SK-N-SH (cell line): ENCODE measurements at regions not wholly inside any gene's neighbourhood (a gene's known extent, or its start where the extent isn't known, plus 50 kb on each side); places are given as distances from the start of the nearest gene placed in this dataset.

Experiments
- CTCF ChIA-PET: fragments of 300-600, 350-600 bp; formaldehyde crosslinking; extraction: SDS; loops from one replicate; lab custom pipeline; 2021; lab: Yijun Ruan, JAX
- POLR2A ChIA-PET: fragments of 350-600 bp; sonication (Branson Sonifier 250); formaldehyde crosslinking; extraction: SDS; loops from one replicate; lab custom pipeline; 2020; ENCODE audit warnings: antibody characterized with exemption, inconsistent platforms; lab: Yijun Ruan, JAX
- DNase-seq: peaks from one replicate; pipeline ENCODE4 v3.0.0; 2012
- H2AFZ ChIP-seq: fragments of 200-600 bp; sonication (generic); 2 replicates; pipeline ENCODE4 v1.8.1; 2016; ENCODE audit warnings: antibody characterized with exemption, mild to moderate bottlenecking, low read depth
- H3F3A ChIP-seq: fragments of 200-600 bp; sonication (generic); replicated peaks from 2 replicates; pipeline ENCODE3; 2016; ENCODE audit warnings: antibody characterized with exemption, mild to moderate bottlenecking; ENCODE audit not compliant: insufficient read depth
- H3K27ac ChIP-seq, 2 experiments: fragments of 200-500 bp in 1 of 2; fragments of 200-600 bp in 1 of 2; sonication (Bioruptor generic) in 1 of 2; sonication (generic), shearing (Covaris generic) in 1 of 2; 2 replicates each; pipeline versions ENCODE4 v1.5.1 to v1.6.1; 2014 to 2016; ENCODE audit warnings: low read depth in 2 of 2, inconsistent platforms in 1 of 2, low read length in 1 of 2, mild to moderate bottlenecking in 1 of 2, mixed read lengths in 1 of 2
- H3K27me3 ChIP-seq: fragments of 200-600 bp; sonication (generic), shearing (Covaris generic); 2 replicates; pipeline ENCODE4 v1.6.1; 2016; ENCODE audit warnings: mixed run types; ENCODE audit not compliant: insufficient read depth
- H3K36me3 ChIP-seq, 2 experiments: fragments of 200-500 bp in 1 of 2; fragments of 200-600 bp in 1 of 2; sonication (Bioruptor generic) in 1 of 2; sonication (generic) in 1 of 2; replicated peaks in 1 of 2; 2 replicates each; pipeline versions ENCODE3 to v1.5.1; 2014 to 2016; ENCODE audit warnings: low read length in 1 of 2, mild to moderate bottlenecking in 1 of 2; ENCODE audit not compliant: insufficient read depth in 2 of 2, control insufficient read depth in 1 of 2
- H3K4me1 ChIP-seq, 2 experiments: fragments of 200-500 bp in 1 of 2; fragments of 200-600 bp in 1 of 2; sonication (Bioruptor generic) in 1 of 2; sonication (generic), shearing (Covaris generic) in 1 of 2; 2 replicates each; pipeline versions ENCODE4 v1.5.1 to v1.6.1; 2014 to 2016; ENCODE audit warnings: low read depth in 1 of 2, low read length in 1 of 2, mixed run types in 1 of 2; ENCODE audit not compliant: insufficient read depth in 2 of 2, control insufficient read depth in 1 of 2
- H3K4me2 ChIP-seq: fragments of 200-600 bp; sonication (generic), shearing (Covaris generic); 2 replicates; pipeline ENCODE4 v1.6.1; 2017; ENCODE audit warnings: mixed run types
- H3K4me3 ChIP-seq, 2 experiments: fragments of 200-500 bp in 1 of 2; fragments of 200-600 bp in 1 of 2; sonication (Bioruptor generic) in 1 of 2; sonication (generic), shearing (Covaris generic) in 1 of 2; 2 replicates each; pipeline versions ENCODE4 v1.5.1 to v1.8.1; 2014 to 2016; ENCODE audit warnings: low read depth in 2 of 2, inconsistent platforms in 1 of 2, low read length in 1 of 2, mild to moderate bottlenecking in 1 of 2, mixed read lengths in 1 of 2, moderate library complexity in 1 of 2
- H3K79me2 ChIP-seq: fragments of 200-600 bp; sonication (generic); 2 replicates; pipeline ENCODE4 v1.8.1; 2017; ENCODE audit warnings: mild to moderate bottlenecking; ENCODE audit not compliant: insufficient read depth
- H3K9ac ChIP-seq: fragments of 200-600 bp; sonication (generic); 2 replicates; pipeline ENCODE4 v1.6.1; 2017; ENCODE audit warnings: mixed run types
- H3K9me2 ChIP-seq: fragments of 200-600 bp; sonication (generic); 2 replicates; pipeline ENCODE4 v1.6.1; 2017; ENCODE audit warnings: mixed run types
- H3K9me3 ChIP-seq: fragments of 200-600 bp; sonication (generic); 2 replicates; pipeline ENCODE4 v1.6.1; 2017; ENCODE audit warnings: mixed run types, mild to moderate bottlenecking, moderate library complexity
- H4K20me1 ChIP-seq: fragments of 200-600 bp; sonication (generic); 2 replicates; pipeline ENCODE4 v1.6.1; 2017; ENCODE audit warnings: mild to moderate bottlenecking, mixed run types; ENCODE audit not compliant: insufficient read depth
- CHD2 ChIP-seq: fragments of 150-350 bp; IDR thresholded peaks from 2 replicates; pipeline ENCODE4 v1.6.1; 2018; ENCODE audit warnings: low read length; ENCODE audit not compliant: partially characterized antibody
- ELF1 ChIP-seq: IDR thresholded peaks from 2 replicates; pipeline ENCODE4 v1.4.0; 2012
- EZH2phosphoT487 ChIP-seq: fragments of 200-600 bp; sonication (generic); IDR thresholded peaks from 2 replicates; pipeline ENCODE4 v1.6.1; 2017; ENCODE audit warnings: low read depth, mixed run types, mild to moderate bottlenecking, antibody characterized with exemption, moderate library complexity, borderline replicate concordance
- FOXJ3 ChIP-seq: sonication (generic); formaldehyde crosslinking; IDR thresholded peaks from 2 replicates; pipeline ENCODE4 v1.5.1; 2020; ENCODE audit warnings: mild to moderate bottlenecking, missing genetic modification reagents
- FOXM1 ChIP-seq: IDR thresholded peaks from 2 replicates; pipeline ENCODE4 v1.4.0; 2012; ENCODE audit warnings: low read depth, mild to moderate bottlenecking
- GATA2 ChIP-seq: sonication (generic); formaldehyde crosslinking; IDR thresholded peaks from 2 replicates; pipeline ENCODE4 v1.5.0; 2020; ENCODE audit warnings: mild to moderate bottlenecking, missing genetic modification reagents
- MEF2A ChIP-seq: IDR thresholded peaks from 2 replicates; pipeline ENCODE4 v1.4.0; 2012; ENCODE audit warnings: low read depth, borderline replicate concordance
- RCOR1 ChIP-seq: fragments of 150-350 bp; IDR thresholded peaks from 2 replicates; pipeline ENCODE4 v1.6.1; 2017; ENCODE audit warnings: antibody characterized with exemption, low read length
- RFX5 ChIP-seq: IDR thresholded peaks from 2 replicates; pipeline ENCODE4 v1.6.1; 2012; ENCODE audit warnings: mild to moderate bottlenecking, improper control_type of control experiment, low read length
- RXRA ChIP-seq: IDR thresholded peaks from 2 replicates; pipeline ENCODE4 v1.4.0; 2012; ENCODE audit warnings: low read depth, mild to moderate bottlenecking, borderline replicate concordance
- SIN3A ChIP-seq: IDR thresholded peaks from 2 replicates; pipeline ENCODE4 v1.6.1; 2012; ENCODE audit warnings: low read depth, mild to moderate bottlenecking, low read length, moderate library complexity, borderline replicate concordance
- SMC3 ChIP-seq: IDR thresholded peaks from 2 replicates; pipeline ENCODE4 v1.6.1; 2012; ENCODE audit warnings: low read depth, low read length, improper control_type of control experiment
- TAF1 ChIP-seq: IDR thresholded peaks from 2 replicates; pipeline ENCODE4 v1.6.1; 2012; ENCODE audit warnings: low read depth, mild to moderate bottlenecking, low read length, moderate library complexity, borderline replicate concordance
- TEAD4 ChIP-seq: IDR thresholded peaks from 2 replicates; pipeline ENCODE4 v1.4.0; 2012; ENCODE audit warnings: mild to moderate bottlenecking, borderline replicate concordance; ENCODE audit not compliant: insufficient read depth
- WGBS: methylation state at CpG from one replicate; pipeline ENCODE4 v1.1.6; 2017; ENCODE audit warnings: low lambda C conversion rate; 5-methylcytosine and 5-hydroxymethylcytosine counted together
- TF ChIP-seq, protein P1 (sequence below): IDR thresholded peaks from 2 replicates; pipeline ENCODE4 v1.6.1; 2012; ENCODE audit warnings: mild to moderate bottlenecking, low read depth, low read length, moderate library complexity
- TF ChIP-seq, protein P2 (sequence below): IDR thresholded peaks from 2 replicates; pipeline ENCODE4 v1.4.0; 2012; ENCODE audit warnings: low read depth
- TF ChIP-seq, protein P3 (sequence below): fragments of 150-350 bp; IDR thresholded peaks from 2 replicates; pipeline ENCODE4 v1.6.1; 2017; ENCODE audit warnings: antibody characterized with exemption, low read length, low read depth, borderline replicate concordance
- TF ChIP-seq, protein P4 (sequence below): IDR thresholded peaks from 2 replicates; pipeline ENCODE4 v1.4.0; 2012; ENCODE audit warnings: low read depth, borderline replicate concordance
- TF ChIP-seq, protein P5 (sequence below): fragments of 150-350 bp; IDR thresholded peaks from 2 replicates; pipeline ENCODE4 v1.6.1; 2016; ENCODE audit warnings: mild to moderate bottlenecking, low read depth, low read length

DNA sequence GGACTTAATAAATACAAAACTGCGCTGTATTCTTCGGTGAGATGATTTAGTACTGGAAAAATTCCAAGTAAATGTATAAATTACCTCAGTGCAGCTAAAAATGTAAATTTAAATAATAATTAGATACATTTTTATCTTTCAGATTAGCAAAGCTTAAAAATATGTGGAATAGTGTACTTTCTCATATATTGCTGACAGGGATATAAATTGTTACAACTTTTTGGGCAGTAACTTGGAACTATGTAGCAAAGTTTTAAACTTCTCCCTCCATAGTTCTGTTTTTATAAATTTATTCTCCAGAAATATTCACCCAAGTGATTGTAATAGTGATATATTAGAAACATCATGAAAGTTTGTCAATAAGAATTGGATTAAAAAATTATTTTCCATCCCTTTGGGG lies 384.6 kb upstream of the CITED2 start:
- no peak for DNase-seq
- Histone ChIP-seq H3K9ac (no peak overlapping the region), H3K36me3 (no peaks in the 10 kb centered on the region), H3K4me3 (no peak overlapping the region), H3K27me3 (no peaks in the 10 kb centered on the region), H3K27ac (no peak overlapping the region), H3F3A (peaks cover 11% of the 10 kb centered on the region), H3K9me2 (0 out of 2 replicates have a peak, but pooled peaks cover 3% of the 10 kb centered on the region), H3K9me3 (no peaks in the 10 kb centered on the region), H2AFZ (no peak overlapping the region), H3K79me2 (no peaks in the 10 kb centered on the region), H3K4me1 (peaks cover 0 to 11% of the 10 kb centered on the region in 2 experiments; a peak in 2 of 4 replicates), H3K4me2 (no peak overlapping the region), H4K20me1 (no peaks in the 10 kb centered on the region)
- WGBS = 91% methylated on average over 2 of the region's 2 CpGs
- ChIA-PET CTCF (no interaction called here), POLR2A (no interaction called here)
- no peak for TF ChIP-seq ELF1
- no peak for TF ChIP-seq SIN3A
- TF ChIP-seq, protein P1, sequence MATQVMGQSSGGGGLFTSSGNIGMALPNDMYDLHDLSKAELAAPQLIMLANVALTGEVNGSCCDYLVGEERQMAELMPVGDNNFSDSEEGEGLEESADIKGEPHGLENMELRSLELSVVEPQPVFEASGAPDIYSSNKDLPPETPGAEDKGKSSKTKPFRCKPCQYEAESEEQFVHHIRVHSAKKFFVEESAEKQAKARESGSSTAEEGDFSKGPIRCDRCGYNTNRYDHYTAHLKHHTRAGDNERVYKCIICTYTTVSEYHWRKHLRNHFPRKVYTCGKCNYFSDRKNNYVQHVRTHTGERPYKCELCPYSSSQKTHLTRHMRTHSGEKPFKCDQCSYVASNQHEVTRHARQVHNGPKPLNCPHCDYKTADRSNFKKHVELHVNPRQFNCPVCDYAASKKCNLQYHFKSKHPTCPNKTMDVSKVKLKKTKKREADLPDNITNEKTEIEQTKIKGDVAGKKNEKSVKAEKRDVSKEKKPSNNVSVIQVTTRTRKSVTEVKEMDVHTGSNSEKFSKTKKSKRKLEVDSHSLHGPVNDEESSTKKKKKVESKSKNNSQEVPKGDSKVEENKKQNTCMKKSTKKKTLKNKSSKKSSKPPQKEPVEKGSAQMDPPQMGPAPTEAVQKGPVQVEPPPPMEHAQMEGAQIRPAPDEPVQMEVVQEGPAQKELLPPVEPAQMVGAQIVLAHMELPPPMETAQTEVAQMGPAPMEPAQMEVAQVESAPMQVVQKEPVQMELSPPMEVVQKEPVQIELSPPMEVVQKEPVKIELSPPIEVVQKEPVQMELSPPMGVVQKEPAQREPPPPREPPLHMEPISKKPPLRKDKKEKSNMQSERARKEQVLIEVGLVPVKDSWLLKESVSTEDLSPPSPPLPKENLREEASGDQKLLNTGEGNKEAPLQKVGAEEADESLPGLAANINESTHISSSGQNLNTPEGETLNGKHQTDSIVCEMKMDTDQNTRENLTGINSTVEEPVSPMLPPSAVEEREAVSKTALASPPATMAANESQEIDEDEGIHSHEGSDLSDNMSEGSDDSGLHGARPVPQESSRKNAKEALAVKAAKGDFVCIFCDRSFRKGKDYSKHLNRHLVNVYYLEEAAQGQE = no peak
- TF ChIP-seq TAF1 = no peak
- TF ChIP-seq MEF2A = no peak

DNA sequence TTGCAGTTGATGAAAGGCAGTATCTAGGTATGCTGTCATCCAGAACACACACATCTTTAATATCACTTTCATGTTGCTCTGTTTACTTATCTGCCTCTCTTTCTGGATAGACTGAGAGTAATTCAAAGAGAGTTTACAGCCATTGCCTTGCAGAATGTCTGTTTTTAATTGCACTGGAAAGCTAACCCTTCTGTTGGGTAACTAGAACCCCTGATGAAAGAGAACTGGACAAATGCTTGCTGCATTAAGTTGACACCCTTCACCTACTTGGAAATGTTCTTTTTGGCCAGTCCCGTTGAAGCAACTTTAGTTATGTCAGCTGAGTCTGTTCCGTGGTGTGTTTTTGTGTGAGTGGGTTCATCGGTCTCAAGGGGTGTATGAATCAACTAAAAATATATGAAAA lies 383.8 kb upstream of the CITED2 start:
- POLR2A ChIA-PET = no interaction called here
- CTCF ChIA-PET = no interaction called here
- Histone ChIP-seq H4K20me1 (no peaks in the 10 kb centered on the region), H3F3A (peaks cover 9% of the 10 kb centered on the region), H3K36me3 (no peaks in the 10 kb centered on the region), H3K9me3 (no peaks in the 10 kb centered on the region), H3K27me3 (no peaks in the 10 kb centered on the region), H2AFZ (no peak overlapping the region), H3K4me3 (no peak overlapping the region), H3K79me2 (no peaks in the 10 kb centered on the region), H3K27ac (no peak overlapping the region), H3K4me2 (no peak overlapping the region), H3K9me2 (no peaks in the 10 kb centered on the region), H3K4me1 (peaks cover 0 to 14% of the 10 kb centered on the region in 2 experiments; a peak in 2 of 4 replicates), H3K9ac (no peak overlapping the region)
- DNase-seq = no peak
- 64% methylated on average over 3 of the region's 3 CpGs for WGBS
- TF ChIP-seq, protein P2, sequence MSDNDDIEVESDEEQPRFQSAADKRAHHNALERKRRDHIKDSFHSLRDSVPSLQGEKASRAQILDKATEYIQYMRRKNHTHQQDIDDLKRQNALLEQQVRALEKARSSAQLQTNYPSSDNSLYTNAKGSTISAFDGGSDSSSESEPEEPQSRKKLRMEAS = no peak
- TF ChIP-seq RCOR1 = no peak
- TF ChIP-seq ELF1 = no peak
- TF ChIP-seq GATA2 (CRISPR knock-in tag) = no peak
- TF ChIP-seq, protein P3, sequence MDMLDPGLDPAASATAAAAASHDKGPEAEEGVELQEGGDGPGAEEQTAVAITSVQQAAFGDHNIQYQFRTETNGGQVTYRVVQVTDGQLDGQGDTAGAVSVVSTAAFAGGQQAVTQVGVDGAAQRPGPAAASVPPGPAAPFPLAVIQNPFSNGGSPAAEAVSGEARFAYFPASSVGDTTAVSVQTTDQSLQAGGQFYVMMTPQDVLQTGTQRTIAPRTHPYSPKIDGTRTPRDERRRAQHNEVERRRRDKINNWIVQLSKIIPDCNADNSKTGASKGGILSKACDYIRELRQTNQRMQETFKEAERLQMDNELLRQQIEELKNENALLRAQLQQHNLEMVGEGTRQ = no peak
- TF ChIP-seq, protein P4, sequence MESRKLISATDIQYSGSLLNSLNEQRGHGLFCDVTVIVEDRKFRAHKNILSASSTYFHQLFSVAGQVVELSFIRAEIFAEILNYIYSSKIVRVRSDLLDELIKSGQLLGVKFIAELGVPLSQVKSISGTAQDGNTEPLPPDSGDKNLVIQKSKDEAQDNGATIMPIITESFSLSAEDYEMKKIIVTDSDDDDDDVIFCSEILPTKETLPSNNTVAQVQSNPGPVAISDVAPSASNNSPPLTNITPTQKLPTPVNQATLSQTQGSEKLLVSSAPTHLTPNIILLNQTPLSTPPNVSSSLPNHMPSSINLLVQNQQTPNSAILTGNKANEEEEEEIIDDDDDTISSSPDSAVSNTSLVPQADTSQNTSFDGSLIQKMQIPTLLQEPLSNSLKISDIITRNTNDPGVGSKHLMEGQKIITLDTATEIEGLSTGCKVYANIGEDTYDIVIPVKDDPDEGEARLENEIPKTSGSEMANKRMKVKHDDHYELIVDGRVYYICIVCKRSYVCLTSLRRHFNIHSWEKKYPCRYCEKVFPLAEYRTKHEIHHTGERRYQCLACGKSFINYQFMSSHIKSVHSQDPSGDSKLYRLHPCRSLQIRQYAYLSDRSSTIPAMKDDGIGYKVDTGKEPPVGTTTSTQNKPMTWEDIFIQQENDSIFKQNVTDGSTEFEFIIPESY = no peak
- no peak for TF ChIP-seq FOXJ3
- TF ChIP-seq MEF2A = no peak
- TF ChIP-seq RFX5 = no peak
- no peak for TF ChIP-seq CHD2
- no peak for TF ChIP-seq TEAD4
- no peak for TF ChIP-seq RXRA
- no peak for TF ChIP-seq FOXM1
- TF ChIP-seq SIN3A = no peak
- TF ChIP-seq, protein P5, sequence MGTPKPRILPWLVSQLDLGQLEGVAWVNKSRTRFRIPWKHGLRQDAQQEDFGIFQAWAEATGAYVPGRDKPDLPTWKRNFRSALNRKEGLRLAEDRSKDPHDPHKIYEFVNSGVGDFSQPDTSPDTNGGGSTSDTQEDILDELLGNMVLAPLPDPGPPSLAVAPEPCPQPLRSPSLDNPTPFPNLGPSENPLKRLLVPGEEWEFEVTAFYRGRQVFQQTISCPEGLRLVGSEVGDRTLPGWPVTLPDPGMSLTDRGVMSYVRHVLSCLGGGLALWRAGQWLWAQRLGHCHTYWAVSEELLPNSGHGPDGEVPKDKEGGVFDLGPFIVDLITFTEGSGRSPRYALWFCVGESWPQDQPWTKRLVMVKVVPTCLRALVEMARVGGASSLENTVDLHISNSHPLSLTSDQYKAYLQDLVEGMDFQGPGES = no peak
- no peak for TF ChIP-seq EZH2phosphoT487
- no peak for TF ChIP-seq SMC3
